Activated CD4-positive, CD25-positive, alpha-beta regulatory T cell treated with anti-CD3 and anti-CD28 coated beads, Interleukin-2, amount 50 U/mL, for 24 hours (primary cell): ENCODE measurements at regions not wholly inside any gene's neighbourhood (a gene's known extent, or its start where the extent isn't known, plus 50 kb on each side); places are given as distances from the start of the nearest gene placed in this dataset.

Source experiments
- ATAC-seq, 2 donors: fragments of 150-1000 bp; cut with Tn5 transposase; one replicate each; pipeline ENCODE4 v1.10.0; 2021; ENCODE audit warnings: mild to moderate bottlenecking in 1 of 2, moderate library complexity in 1 of 2

- ATAC-seq = no peak
Observed at GRCh38 chr7:121810831-121811672, 61.9 kb upstream of the PTPRZ1 start.

DNA sequence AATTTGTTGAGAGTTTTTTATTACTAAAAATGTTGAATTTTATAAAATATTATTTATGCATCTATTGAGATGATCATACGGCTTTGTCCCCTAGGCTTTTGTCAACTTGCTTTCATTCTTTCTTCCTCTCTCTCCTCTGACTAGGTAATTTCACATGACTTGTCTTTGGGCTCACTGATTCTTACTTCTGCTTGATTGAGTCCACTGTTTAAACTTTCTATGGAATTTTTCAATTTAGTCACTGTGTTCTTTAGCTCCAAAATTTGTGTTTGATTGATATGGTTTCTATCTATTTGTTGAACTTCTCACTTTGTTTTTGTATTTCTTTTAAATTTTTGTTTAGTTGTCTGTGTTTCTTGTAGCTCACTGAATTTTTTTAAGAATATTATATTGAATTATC is 65.9 kb upstream of the PTPRZ1 start:
- no peak for ATAC-seq

GRCh38 chr7:121803039-121803438 is 69.9 kb upstream of the PTPRZ1 start:
- ATAC-seq = no peak

DNA sequence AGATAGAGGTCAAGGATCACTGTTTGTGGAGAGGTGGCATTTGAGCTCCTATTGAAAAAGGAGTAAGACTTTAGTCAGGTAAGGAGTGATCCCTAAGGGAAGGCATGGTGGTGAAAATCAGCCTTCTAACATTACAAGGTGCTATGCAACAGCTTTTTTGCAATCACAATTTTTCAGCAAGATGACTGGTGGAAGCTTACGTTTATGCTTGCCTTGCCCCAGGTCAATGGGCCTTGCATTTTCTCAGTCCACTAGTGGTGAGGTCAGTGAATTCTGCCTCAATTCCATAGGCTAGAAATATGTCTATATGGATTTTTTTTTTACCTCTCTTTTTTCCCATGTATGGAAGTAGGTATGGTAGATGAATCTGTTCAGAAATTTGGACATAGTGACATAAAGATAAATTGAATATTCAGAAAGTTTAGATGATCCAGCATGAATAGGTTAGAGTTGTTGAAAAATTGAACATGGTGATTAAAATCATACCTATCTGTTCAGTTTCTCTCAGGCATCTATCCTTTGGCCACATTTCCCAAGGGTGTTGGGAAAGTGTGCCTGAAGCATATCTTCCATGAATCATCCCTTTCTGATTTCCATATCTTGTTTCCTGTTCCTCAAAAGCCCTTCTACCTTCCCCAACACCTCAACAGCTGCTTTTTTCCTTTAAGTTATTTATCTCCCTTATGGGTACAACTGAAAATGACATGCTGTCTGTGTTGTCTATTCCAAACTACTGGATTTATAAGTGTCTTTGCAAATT is 71.9 kb upstream of the PTPRZ1 start:
- no peak for ATAC-seq

- ATAC-seq = no peak
Observed at GRCh38 chr7:121798896-121799295, 74.1 kb upstream of the PTPRZ1 start.

- ATAC-seq = no peak
Observed at GRCh38 chr7:121798453-121798840, 74.5 kb upstream of the PTPRZ1 start.

GRCh38 chr7:121797657-121798452 is 75.1 kb upstream of the PTPRZ1 start:
- ATAC-seq = no peak

- ATAC-seq = no peak
Observed at GRCh38 chr7:121796936-121797656, 75.9 kb upstream of the PTPRZ1 start.

- ATAC-seq = no peak
Observed at GRCh38 chr7:121796381-121796780, 76.6 kb upstream of the PTPRZ1 start.

- ATAC-seq = no peak
Observed at GRCh38 chr7:121795736-121796135, 77.2 kb upstream of the PTPRZ1 start.

GRCh38 chr7:121793716-121794115 is 79.2 kb upstream of the PTPRZ1 start:
- ATAC-seq = no peak

- ATAC-seq = no peak
Observed at GRCh38 chr7:121777672-121778071, 95.3 kb upstream of the PTPRZ1 start.

GRCh38 chr7:121774563-121774962 is 98.4 kb upstream of the PTPRZ1 start:
- no peak for ATAC-seq

DNA sequence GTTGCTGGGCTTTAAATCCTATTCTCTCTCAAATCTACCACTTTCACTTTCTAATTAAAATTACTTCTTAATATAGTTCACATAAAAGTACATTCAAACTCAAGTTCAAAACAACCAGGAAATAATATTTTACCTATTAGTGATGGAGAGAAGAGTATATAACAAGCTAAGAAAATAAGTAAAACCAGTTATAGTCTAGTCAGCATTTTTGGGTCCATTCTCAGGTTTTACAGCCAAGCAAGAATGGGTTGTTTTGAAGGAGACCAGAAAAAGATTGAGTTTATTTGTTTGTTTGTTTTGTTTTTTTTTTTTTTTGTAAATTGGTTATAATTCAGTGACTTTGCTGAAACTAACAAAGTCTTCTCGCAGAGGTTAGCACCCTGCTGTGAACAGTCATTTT is 106.3 kb upstream of the PTPRZ1 start:
- no peak for ATAC-seq

GRCh38 chr7:121761399-121761798 is 111.6 kb upstream of the PTPRZ1 start:
- ATAC-seq = no peak

DNA sequence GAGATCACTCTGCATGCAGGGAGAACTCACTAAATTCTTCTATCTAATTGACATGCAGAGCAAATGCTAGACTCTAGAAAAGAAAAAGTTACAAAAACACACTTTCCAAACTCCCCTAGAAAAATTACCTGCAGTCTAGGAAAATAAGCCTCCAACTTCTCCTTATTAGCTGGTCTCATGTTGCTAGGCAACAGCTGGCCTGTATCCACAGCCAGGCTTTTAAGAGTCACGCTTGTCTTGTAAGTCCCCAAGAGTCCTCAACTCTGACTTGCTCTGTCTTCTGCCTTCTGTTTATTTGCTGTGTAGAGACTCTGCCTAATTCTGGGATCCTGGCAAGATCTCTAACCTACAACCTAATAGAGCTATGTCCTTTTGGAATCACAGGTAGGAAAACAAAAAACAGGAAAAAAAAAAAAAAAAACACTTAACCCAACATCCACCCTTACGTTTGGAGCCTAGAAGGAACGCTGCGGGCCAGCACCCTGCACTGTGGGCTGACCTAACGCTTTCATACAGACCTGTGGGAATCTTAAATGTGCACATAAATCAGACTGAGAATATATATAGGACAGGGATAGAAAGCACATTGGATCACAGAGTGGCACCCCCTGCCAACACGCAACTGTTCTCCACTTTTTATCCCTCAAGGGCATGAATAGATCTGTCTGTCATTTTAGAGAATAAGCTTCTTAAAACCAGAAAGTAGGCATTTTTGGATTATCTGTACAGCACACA is 117.0 kb upstream of the PTPRZ1 start:
- ATAC-seq = no peak

DNA sequence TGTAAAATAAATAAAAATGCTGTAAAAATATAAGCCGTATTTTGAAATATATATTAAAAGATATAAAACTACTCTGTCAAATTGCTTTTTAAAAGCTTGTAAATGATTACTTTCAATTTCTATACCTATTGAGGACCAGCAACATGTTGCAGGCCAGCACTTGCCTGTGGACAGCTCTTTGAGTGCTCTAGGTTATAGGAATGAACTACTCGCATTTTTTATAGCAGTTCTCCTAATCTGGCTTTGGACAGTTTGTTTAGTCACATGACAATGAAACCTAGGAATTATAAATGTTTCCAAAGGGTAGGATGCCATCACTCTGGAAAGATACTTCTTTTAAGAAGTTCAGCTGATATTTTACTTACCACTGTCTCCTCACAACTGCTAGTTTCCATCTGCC is 117.7 kb upstream of the PTPRZ1 start:
- no peak for ATAC-seq

GRCh38 chr7:121753944-121754343 is 119.0 kb upstream of the PTPRZ1 start:
- ATAC-seq = no peak

DNA sequence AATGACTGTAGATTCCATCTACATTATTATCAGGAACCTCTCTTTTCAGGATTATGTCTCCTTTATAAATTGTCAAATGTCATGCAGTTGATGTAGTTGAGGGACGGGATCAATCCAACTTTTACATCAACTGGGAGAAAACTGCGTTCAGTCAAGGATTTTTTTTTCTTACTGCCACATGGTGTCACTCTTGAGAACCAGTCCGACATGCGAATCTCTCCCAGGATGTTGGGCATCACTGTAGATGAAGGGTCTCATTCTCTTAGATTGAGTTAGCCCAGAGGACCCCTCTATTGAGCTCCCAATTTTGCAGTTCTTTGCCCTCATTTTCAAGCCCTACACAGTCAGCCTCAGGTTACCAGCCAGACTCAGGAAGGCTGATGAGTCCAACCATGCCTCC is 120.3 kb upstream of the PTPRZ1 start:
- ATAC-seq = no peak

GRCh38 chr7:121748546-121748945 is 124.4 kb upstream of the PTPRZ1 start:
- no peak for ATAC-seq

DNA sequence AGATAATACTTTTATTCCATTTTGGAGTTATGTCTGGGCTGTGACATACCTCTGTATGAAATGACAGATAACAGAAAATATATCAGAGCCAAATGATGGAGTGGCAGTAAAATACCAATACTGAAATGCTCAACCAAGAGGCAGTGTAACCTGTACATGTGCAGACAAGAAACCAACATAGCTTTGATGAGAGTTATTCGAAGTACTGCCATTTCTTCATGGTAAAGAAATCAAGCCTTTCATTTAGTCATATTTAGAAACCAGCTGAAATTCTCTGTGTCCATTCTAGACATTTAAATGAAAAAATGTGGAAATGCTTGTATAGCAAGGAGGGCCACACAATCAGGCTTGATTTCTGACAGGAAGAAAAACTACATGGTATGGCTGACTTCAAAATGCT is 127.1 kb upstream of the PTPRZ1 start:
- ATAC-seq = no peak

DNA sequence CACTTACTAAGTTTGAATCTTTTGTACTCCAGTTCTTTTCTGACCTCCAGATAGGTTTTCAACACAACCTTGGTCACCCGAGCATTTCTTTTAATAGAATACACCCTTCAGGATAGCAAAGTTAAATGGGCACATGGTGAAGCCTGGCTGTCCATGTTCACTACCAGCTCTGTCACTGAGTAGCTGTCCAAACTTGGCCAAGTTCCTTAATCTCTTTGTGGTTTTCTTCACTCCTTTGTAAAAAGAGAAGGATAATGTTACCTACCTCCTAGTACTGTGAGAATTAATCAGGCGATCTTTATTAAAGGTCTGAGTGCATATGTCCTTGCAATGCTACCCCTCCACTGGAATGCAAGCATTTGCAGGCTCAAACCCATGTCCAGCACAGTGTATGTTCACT is 128.1 kb upstream of the PTPRZ1 start:
- no peak for ATAC-seq
